HCT116 (cell line): ENCODE measurements at regions not wholly inside any gene's neighbourhood (a gene's known extent, or its start where the extent isn't known, plus 50 kb on each side); places are given as distances from the start of the nearest gene placed in this dataset.

Experiments
- ATAC-seq: fragments of 200-7000 bp; cut with Tn5 transposase; 2 replicates; pipeline ENCODE4 v1.9.1; 2020; ENCODE audit warnings: mild to moderate bottlenecking, moderate library complexity
- BruUV-seq: library from RNA; stranded (reverse); fragments of 400-500 nt; replicated peaks from 2 replicates; lab custom pipeline; 2021; lab: Mats Ljungman, UMichigan
- CTCF ChIA-PET: fragments of 300-600 bp; sonication (Branson Sonifier 250); formaldehyde crosslinking; loops from one replicate; lab custom pipeline; 2021; ENCODE audit warnings: antibody characterized with exemption; lab: Charles Lee
- POLR2A ChIA-PET: fragments of 300-600, 350-600 bp; sonication (Branson Sonifier 250); formaldehyde crosslinking; loops from one replicate; lab custom pipeline; 2021; ENCODE audit warnings: antibody characterized with exemption; lab: Charles Lee
- RAD21 ChIA-PET, 2 experiments: fragments of 300-600 bp; sonication (Branson Sonifier 250); formaldehyde crosslinking; loops; one replicate each; lab custom pipeline; 2023; ENCODE audit warnings: low total read pairs in 2 of 2; ENCODE audit not compliant: uncharacterized antibody in 2 of 2, unreplicated experiment in 2 of 2, low non-redundant PET in 1 of 2; lab: Charles Lee
- DNase-seq: peaks from one replicate; pipeline ENCODE4 v3.0.0-alpha.2; 2010; ENCODE audit warnings: low read depth, low spot score
- H2AFZ ChIP-seq: fragments of 200-600 bp; shearing (Covaris generic), sonication (generic); 2 replicates; pipeline ENCODE4 v1.6.1; 2017; ENCODE audit warnings: low read depth, mixed run types, mixed read lengths, antibody characterized with exemption, low read length; ENCODE audit not compliant: poor library complexity, severe bottlenecking
- H3K27ac ChIP-seq: 2 replicates; pipeline ENCODE4 v1.5.1; 2012; ENCODE audit warnings: low read depth, low read length
- H3K27me3 ChIP-seq: fragments of 200-600 bp; sonication (generic); 2 replicates; pipeline ENCODE4 v1.6.1; 2016; ENCODE audit warnings: mixed run types, low read length, mixed read lengths; ENCODE audit not compliant: insufficient read depth
- H3K36me3 ChIP-seq, 2 experiments: fragments of 200-500 bp in 1 of 2; fragments of 200-600 bp in 1 of 2; sonication (Bioruptor generic) in 1 of 2; sonication (generic) in 1 of 2; 2 replicates each; pipeline versions ENCODE4 v1.5.1 to v1.6.1; 2014 to 2016; ENCODE audit warnings: low read length in 2 of 2, inconsistent platforms in 1 of 2, mixed read lengths in 1 of 2, mixed run types in 1 of 2; ENCODE audit not compliant: insufficient read depth in 2 of 2, control insufficient read depth in 1 of 2
- H3K4me1 ChIP-seq, 2 experiments: fragments of 200-600 bp in 1 of 2; sonication (generic) in 1 of 2; 2 replicates each; pipeline versions ENCODE4 v1.5.1 to v1.6.1; 2012 to 2017; ENCODE audit warnings: low read length in 2 of 2, inconsistent platforms in 1 of 2, mild to moderate bottlenecking in 1 of 2, mixed read lengths in 1 of 2, mixed run types in 1 of 2, moderate library complexity in 1 of 2; ENCODE audit not compliant: insufficient read depth in 2 of 2, control insufficient read depth in 1 of 2
- H3K4me2 ChIP-seq: fragments of 200-600 bp; sonication (generic); 2 replicates; pipeline ENCODE4 v1.6.1; 2017; ENCODE audit warnings: mixed run types, low read length, mixed read lengths
- H3K4me3 ChIP-seq, 2 experiments: fragments of 200-600 bp in 1 of 2; sonication (generic) in 1 of 2; replicated peaks in 1 of 2; 2 replicates each; pipeline ENCODE4 v1.5.1; 2011 to 2016; ENCODE audit warnings: low read length in 2 of 2, control low read depth in 1 of 2, low read depth in 1 of 2, mild to moderate bottlenecking in 1 of 2, mixed read lengths in 1 of 2, mixed run types in 1 of 2
- H3K79me2 ChIP-seq: fragments of 200-600 bp; sonication (generic); 2 replicates; pipeline ENCODE4 v1.6.1; 2017; ENCODE audit warnings: mild to moderate bottlenecking, mixed run types, low read length, moderate library complexity, mixed read lengths; ENCODE audit not compliant: insufficient read depth
- H3K9ac ChIP-seq: fragments of 200-600 bp; sonication (generic); 2 replicates; pipeline ENCODE4 v1.6.1; 2016; ENCODE audit warnings: low read length, mixed read lengths
- H3K9me2 ChIP-seq: fragments of 200-600 bp; sonication (generic), shearing (Covaris generic); 2 replicates; pipeline ENCODE4 v1.6.1; 2017; ENCODE audit warnings: mixed run types, mild to moderate bottlenecking, moderate library complexity; ENCODE audit not compliant: insufficient read depth
- H3K9me3 ChIP-seq, 2 experiments: fragments of 200-500 bp in 1 of 2; fragments of 200-600 bp in 1 of 2; sonication (Bioruptor generic) in 1 of 2; sonication (generic) in 1 of 2; 2 replicates each; pipeline ENCODE4 v1.6.1; 2014 to 2017; ENCODE audit warnings: low read length in 2 of 2, mixed read lengths in 2 of 2, inconsistent platforms in 1 of 2, low read depth in 1 of 2, mild to moderate bottlenecking in 1 of 2, mixed run types in 1 of 2, moderate library complexity in 1 of 2; ENCODE audit not compliant: control insufficient read depth in 1 of 2, insufficient read depth in 1 of 2
- H4K20me1 ChIP-seq: fragments of 200-600 bp; sonication (generic), shearing (Covaris generic); 2 replicates; pipeline ENCODE4 v1.6.1; 2017; ENCODE audit warnings: mixed run types, mild to moderate bottlenecking, moderate library complexity; ENCODE audit not compliant: insufficient read depth
- CBX3 ChIP-seq: IDR thresholded peaks from 2 replicates; pipeline ENCODE4 v1.6.1; 2012; ENCODE audit warnings: low read depth
- CEBPB ChIP-seq: IDR thresholded peaks from 2 replicates; pipeline ENCODE4 v1.6.1; 2012; ENCODE audit warnings: low read depth
- CTCF ChIP-seq, 3 experiments: fragments of 200-600 bp in 1 of 3; sonication (generic) in 1 of 3; IDR thresholded peaks in 2 of 3; conservative IDR thresholded peaks in 1 of 3; 2 replicates each; pipeline ENCODE4 v1.5.1; 2012 to 2017; ENCODE audit warnings: low read depth in 2 of 3, low read length in 2 of 3, antibody characterized with exemption in 1 of 3, borderline replicate concordance in 1 of 3, control low read depth in 1 of 3, mild to moderate bottlenecking in 1 of 3, mixed read lengths in 1 of 3, mixed run types in 1 of 3, moderate library complexity in 1 of 3; ENCODE audit not compliant: insufficient read depth in 1 of 3
- EGR1 ChIP-seq: IDR thresholded peaks from 2 replicates; pipeline ENCODE4 v1.6.1; 2012; ENCODE audit warnings: low read depth
- FOSL1 ChIP-seq: IDR thresholded peaks from 2 replicates; pipeline ENCODE4 v1.6.1; 2012; ENCODE audit warnings: low read depth
- POLR2A ChIP-seq: IDR thresholded peaks from 2 replicates; pipeline ENCODE4 v1.7.0; 2011; ENCODE audit warnings: borderline replicate concordance; ENCODE audit not compliant: insufficient read depth, insufficient read length; ENCODE audit errors: extremely low read depth
- POLR2AphosphoS5 ChIP-seq: IDR thresholded peaks from 2 replicates; pipeline ENCODE4 v1.6.1; 2011; ENCODE audit warnings: mild to moderate bottlenecking, low read depth, low read length, moderate library complexity
- RAD21 ChIP-seq: IDR thresholded peaks from 2 replicates; pipeline ENCODE4 v1.6.1; 2012; ENCODE audit warnings: low read depth, mild to moderate bottlenecking
- REST ChIP-seq: IDR thresholded peaks from 2 replicates; pipeline ENCODE4 v1.6.1; 2012; ENCODE audit warnings: low read depth
- SIN3A ChIP-seq: IDR thresholded peaks from 2 replicates; pipeline ENCODE4 v1.6.1; 2012; ENCODE audit warnings: low read depth
- SP1 ChIP-seq: IDR thresholded peaks from 2 replicates; pipeline ENCODE4 v1.6.1; 2012; ENCODE audit warnings: low read depth
- SRF ChIP-seq: IDR thresholded peaks from 2 replicates; pipeline ENCODE4 v1.6.1; 2012; ENCODE audit warnings: low read depth
- TCF7L2 ChIP-seq: IDR thresholded peaks from 2 replicates; pipeline ENCODE4 v1.7.0; 2011; ENCODE audit warnings: borderline replicate concordance, inconsistent platforms; ENCODE audit not compliant: insufficient read depth, insufficient read length; ENCODE audit errors: extremely low read depth
- ZFX ChIP-seq: fragments of 450-650 bp; IDR thresholded peaks from 2 replicates; pipeline ENCODE4 v1.6.1; 2017
- ZNF274 ChIP-seq: fragments of 200-500 bp; sonication (Bioruptor generic); IDR thresholded peaks from 2 replicates; pipeline ENCODE4 v1.6.1; 2014; ENCODE audit warnings: mild to moderate bottlenecking, low read depth, low read length, inconsistent platforms
- intact Hi-C: fragments of 100-400 bp; cut with micrococcal nuclease; formaldehyde crosslinking; loops from 2 replicates; pipeline ENCODE4 v1.10.0; 2022
- TF ChIP-seq, protein P1 (sequence below): IDR thresholded peaks from 2 replicates; pipeline ENCODE4 v1.6.1; 2012

GRCh38 chr6:12479881-12480280, 189.7 kb downstream of the EDN1 start:
- TF ChIP-seq SIN3A (no peak), TCF7L2 (no peak), ZNF274 (no peak), RAD21 (no peak), POLR2AphosphoS5 (no peak), CBX3 (no peak), CEBPB (no peak), POLR2A (no peak)
- TF ChIP-seq, all 23 proteins: peak for 0
- no peak overlapping the region for H3K9ac ChIP-seq
- ATAC-seq = no peak
- no peak overlapping the region for H2AFZ ChIP-seq
- H4K20me1 ChIP-seq = no peaks in the 10 kb centered on the region
- H3K36me3 ChIP-seq = no peaks in the 10 kb centered on the region
- no peaks in the 10 kb centered on the region for H3K9me3 ChIP-seq
- RAD21 ChIA-PET = no interaction called here
- CTCF ChIA-PET = no interaction called here
- H3K4me3 ChIP-seq = no peak overlapping the region
- intact Hi-C loops = loop anchor here (5.0 kb wide), 1 partner anchor 188 kb away; the partner anchor contains the start of gene EDN1
- POLR2A ChIA-PET = no interaction called here
- H3K9me2 ChIP-seq = no peaks in the 10 kb centered on the region
- no peak for DNase-seq
- H3K79me2 ChIP-seq = no peaks in the 10 kb centered on the region
- BruUV-seq = no TSS peak
- peaks cover 10 to 29% of the 10 kb centered on the region in 2 experiments for H3K4me1 ChIP-seq
- no peak overlapping the region for H3K27ac ChIP-seq
- H3K4me2 ChIP-seq = no peak overlapping the region
- no peaks in the 10 kb centered on the region for H3K27me3 ChIP-seq

GRCh38 chr6:12480379-12480778, 190.2 kb downstream of the EDN1 start:
- DNase-seq (no peak), ATAC-seq (no peak)
- intact Hi-C loops = loop anchor here (5.0 kb wide), 1 partner anchor 188 kb away; the partner anchor contains the start of gene EDN1
- no peak overlapping the region for H3K27ac ChIP-seq
- ChIA-PET RAD21 (no interaction called here), CTCF (no interaction called here), POLR2A (no interaction called here)
- no peak overlapping the region for H3K4me2 ChIP-seq
- H3K9me2 ChIP-seq = no peaks in the 10 kb centered on the region
- no peaks in the 10 kb centered on the region for H3K36me3 ChIP-seq
- H2AFZ ChIP-seq = no peak overlapping the region
- no peaks in the 10 kb centered on the region for H3K9me3 ChIP-seq
- no TSS peak for BruUV-seq
- no peaks in the 10 kb centered on the region for H3K79me2 ChIP-seq
- H3K9ac ChIP-seq = no peak overlapping the region
- no peaks in the 10 kb centered on the region for H3K27me3 ChIP-seq
- H3K4me3 ChIP-seq = no peak overlapping the region
- peaks cover 10 to 31% of the 10 kb centered on the region in 2 experiments for H3K4me1 ChIP-seq
- H4K20me1 ChIP-seq = no peaks in the 10 kb centered on the region
- TF ChIP-seq POLR2AphosphoS5 = no peak
- TF ChIP-seq, protein P1, sequence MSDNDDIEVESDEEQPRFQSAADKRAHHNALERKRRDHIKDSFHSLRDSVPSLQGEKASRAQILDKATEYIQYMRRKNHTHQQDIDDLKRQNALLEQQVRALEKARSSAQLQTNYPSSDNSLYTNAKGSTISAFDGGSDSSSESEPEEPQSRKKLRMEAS = no peak
- no peak for TF ChIP-seq SRF
- TF ChIP-seq FOSL1 = no peak
- TF ChIP-seq SP1 = no peak
- TF ChIP-seq REST = no peak
- no peak for TF ChIP-seq CEBPB
- TF ChIP-seq CBX3 = no peak
- TF ChIP-seq RAD21 = no peak
- TF ChIP-seq CTCF (IDR thresholded peaks at IDR 0.05 in 2 of 3, conservative IDR thresholded peaks at IDR 0.05 in 1 of 3; ENCODE audit: borderline replicate concordance in 1 of 3, insufficient read depth in 1 of 3, low read depth in 2 of 3, low read length in 2 of 3) = no peak
- no peak for TF ChIP-seq POLR2A
- no peak for TF ChIP-seq EGR1
- no peak for TF ChIP-seq SIN3A
- no peak for TF ChIP-seq TCF7L2
- TF ChIP-seq ZFX = no peak
- no peak for TF ChIP-seq ZNF274
